HCT116 (cell line): ENCODE measurements at regions not wholly inside any gene's neighbourhood (a gene's known extent, or its start where the extent isn't known, plus 50 kb on each side); places are given as distances from the start of the nearest gene placed in this dataset.

Experiments
- ATAC-seq: fragments of 200-7000 bp; cut with Tn5 transposase; 2 replicates; pipeline ENCODE4 v1.9.1; 2020; ENCODE audit warnings: mild to moderate bottlenecking, moderate library complexity
- BruUV-seq: library from RNA; stranded (reverse); fragments of 400-500 nt; replicated peaks from 2 replicates; lab custom pipeline; 2021; lab: Mats Ljungman, UMichigan
- CTCF ChIA-PET: fragments of 300-600 bp; sonication (Branson Sonifier 250); formaldehyde crosslinking; loops from one replicate; lab custom pipeline; 2021; ENCODE audit warnings: antibody characterized with exemption; lab: Charles Lee
- POLR2A ChIA-PET: fragments of 300-600, 350-600 bp; sonication (Branson Sonifier 250); formaldehyde crosslinking; loops from one replicate; lab custom pipeline; 2021; ENCODE audit warnings: antibody characterized with exemption; lab: Charles Lee
- RAD21 ChIA-PET, 2 experiments: fragments of 300-600 bp; sonication (Branson Sonifier 250); formaldehyde crosslinking; loops; one replicate each; lab custom pipeline; 2023; ENCODE audit warnings: low total read pairs in 2 of 2; ENCODE audit not compliant: uncharacterized antibody in 2 of 2, unreplicated experiment in 2 of 2, low non-redundant PET in 1 of 2; lab: Charles Lee
- DNase-seq: peaks from one replicate; pipeline ENCODE4 v3.0.0-alpha.2; 2010; ENCODE audit warnings: low read depth, low spot score
- H2AFZ ChIP-seq: fragments of 200-600 bp; shearing (Covaris generic), sonication (generic); 2 replicates; pipeline ENCODE4 v1.6.1; 2017; ENCODE audit warnings: low read depth, mixed run types, mixed read lengths, antibody characterized with exemption, low read length; ENCODE audit not compliant: poor library complexity, severe bottlenecking
- H3K27ac ChIP-seq: 2 replicates; pipeline ENCODE4 v1.5.1; 2012; ENCODE audit warnings: low read depth, low read length
- H3K27me3 ChIP-seq: fragments of 200-600 bp; sonication (generic); 2 replicates; pipeline ENCODE4 v1.6.1; 2016; ENCODE audit warnings: mixed run types, low read length, mixed read lengths; ENCODE audit not compliant: insufficient read depth
- H3K36me3 ChIP-seq, 2 experiments: fragments of 200-500 bp in 1 of 2; fragments of 200-600 bp in 1 of 2; sonication (Bioruptor generic) in 1 of 2; sonication (generic) in 1 of 2; 2 replicates each; pipeline versions ENCODE4 v1.5.1 to v1.6.1; 2014 to 2016; ENCODE audit warnings: low read length in 2 of 2, inconsistent platforms in 1 of 2, mixed read lengths in 1 of 2, mixed run types in 1 of 2; ENCODE audit not compliant: insufficient read depth in 2 of 2, control insufficient read depth in 1 of 2
- H3K4me1 ChIP-seq, 2 experiments: fragments of 200-600 bp in 1 of 2; sonication (generic) in 1 of 2; 2 replicates each; pipeline versions ENCODE4 v1.5.1 to v1.6.1; 2012 to 2017; ENCODE audit warnings: low read length in 2 of 2, inconsistent platforms in 1 of 2, mild to moderate bottlenecking in 1 of 2, mixed read lengths in 1 of 2, mixed run types in 1 of 2, moderate library complexity in 1 of 2; ENCODE audit not compliant: insufficient read depth in 2 of 2, control insufficient read depth in 1 of 2
- H3K4me2 ChIP-seq: fragments of 200-600 bp; sonication (generic); 2 replicates; pipeline ENCODE4 v1.6.1; 2017; ENCODE audit warnings: mixed run types, low read length, mixed read lengths
- H3K4me3 ChIP-seq, 2 experiments: fragments of 200-600 bp in 1 of 2; sonication (generic) in 1 of 2; replicated peaks in 1 of 2; 2 replicates each; pipeline ENCODE4 v1.5.1; 2011 to 2016; ENCODE audit warnings: low read length in 2 of 2, control low read depth in 1 of 2, low read depth in 1 of 2, mild to moderate bottlenecking in 1 of 2, mixed read lengths in 1 of 2, mixed run types in 1 of 2
- H3K79me2 ChIP-seq: fragments of 200-600 bp; sonication (generic); 2 replicates; pipeline ENCODE4 v1.6.1; 2017; ENCODE audit warnings: mild to moderate bottlenecking, mixed run types, low read length, moderate library complexity, mixed read lengths; ENCODE audit not compliant: insufficient read depth
- H3K9ac ChIP-seq: fragments of 200-600 bp; sonication (generic); 2 replicates; pipeline ENCODE4 v1.6.1; 2016; ENCODE audit warnings: low read length, mixed read lengths
- H3K9me2 ChIP-seq: fragments of 200-600 bp; sonication (generic), shearing (Covaris generic); 2 replicates; pipeline ENCODE4 v1.6.1; 2017; ENCODE audit warnings: mixed run types, mild to moderate bottlenecking, moderate library complexity; ENCODE audit not compliant: insufficient read depth
- H3K9me3 ChIP-seq, 2 experiments: fragments of 200-500 bp in 1 of 2; fragments of 200-600 bp in 1 of 2; sonication (Bioruptor generic) in 1 of 2; sonication (generic) in 1 of 2; 2 replicates each; pipeline ENCODE4 v1.6.1; 2014 to 2017; ENCODE audit warnings: low read length in 2 of 2, mixed read lengths in 2 of 2, inconsistent platforms in 1 of 2, low read depth in 1 of 2, mild to moderate bottlenecking in 1 of 2, mixed run types in 1 of 2, moderate library complexity in 1 of 2; ENCODE audit not compliant: control insufficient read depth in 1 of 2, insufficient read depth in 1 of 2
- H4K20me1 ChIP-seq: fragments of 200-600 bp; sonication (generic), shearing (Covaris generic); 2 replicates; pipeline ENCODE4 v1.6.1; 2017; ENCODE audit warnings: mixed run types, mild to moderate bottlenecking, moderate library complexity; ENCODE audit not compliant: insufficient read depth
- CBX3 ChIP-seq: IDR thresholded peaks from 2 replicates; pipeline ENCODE4 v1.6.1; 2012; ENCODE audit warnings: low read depth
- ELF1 ChIP-seq: IDR thresholded peaks from 2 replicates; pipeline ENCODE4 v1.6.1; 2012; ENCODE audit warnings: low read depth, borderline replicate concordance
- MAX ChIP-seq: IDR thresholded peaks from 2 replicates; pipeline ENCODE4 v1.6.1; 2012
- TCF7L2 ChIP-seq: IDR thresholded peaks from 2 replicates; pipeline ENCODE4 v1.7.0; 2011; ENCODE audit warnings: borderline replicate concordance, inconsistent platforms; ENCODE audit not compliant: insufficient read depth, insufficient read length; ENCODE audit errors: extremely low read depth
- ZBTB33 ChIP-seq: IDR thresholded peaks from 2 replicates; pipeline ENCODE4 v1.6.1; 2011; ENCODE audit warnings: mild to moderate bottlenecking, low read length, moderate library complexity; ENCODE audit not compliant: insufficient replicate concordance; ENCODE audit errors: extremely low read depth
- intact Hi-C: fragments of 100-400 bp; cut with micrococcal nuclease; formaldehyde crosslinking; loops from 2 replicates; pipeline ENCODE4 v1.10.0; 2022

- no peak for TF ChIP-seq ZBTB33
- no peak for TF ChIP-seq CBX3
- no peak for TF ChIP-seq ELF1
These were observed 64.8 kb downstream of the NUDT12 start (continued) for GRCh38 chr5:103497781-103498180.

GRCh38 chr5:103490030-103490739 lies 72.4 kb downstream of the NUDT12 start:
- Histone ChIP-seq H2AFZ (no peak overlapping the region), H3K9me2 (no peaks in the 10 kb centered on the region), H3K27me3 (no peaks in the 10 kb centered on the region), H3K36me3 (no peaks in the 10 kb centered on the region), H3K79me2 (no peaks in the 10 kb centered on the region), H3K9ac (no peak overlapping the region), H3K4me2 (no peak overlapping the region), H3K27ac (no peak overlapping the region), H4K20me1 (no peaks in the 10 kb centered on the region), H3K4me3 (no peak overlapping the region), H3K9me3 (no peaks in the 10 kb centered on the region), H3K4me1 (no peaks in the 10 kb centered on the region)
- TF ChIP-seq MAX, result no peak
- TF ChIP-seq TCF7L2, result no peak
- TF ChIP-seq ZBTB33, result no peak
- ChIA-PET CTCF (no interaction called here), RAD21 (no interaction called here), POLR2A (no interaction called here)
- intact Hi-C loops, result no loop called here
- no TSS peak for BruUV-seq
- ATAC-seq (no peak), DNase-seq (no peak)
